ENCODE measurements at regions not wholly inside any gene's neighbourhood (a gene's known extent, or its start where the extent isn't known, plus 50 kb on each side); places are given as distances from the start of the nearest gene placed in this dataset.

- no peak for DNase-seq (ENCODE audit: low spot score)
- TF ChIP-seq, protein P1, sequence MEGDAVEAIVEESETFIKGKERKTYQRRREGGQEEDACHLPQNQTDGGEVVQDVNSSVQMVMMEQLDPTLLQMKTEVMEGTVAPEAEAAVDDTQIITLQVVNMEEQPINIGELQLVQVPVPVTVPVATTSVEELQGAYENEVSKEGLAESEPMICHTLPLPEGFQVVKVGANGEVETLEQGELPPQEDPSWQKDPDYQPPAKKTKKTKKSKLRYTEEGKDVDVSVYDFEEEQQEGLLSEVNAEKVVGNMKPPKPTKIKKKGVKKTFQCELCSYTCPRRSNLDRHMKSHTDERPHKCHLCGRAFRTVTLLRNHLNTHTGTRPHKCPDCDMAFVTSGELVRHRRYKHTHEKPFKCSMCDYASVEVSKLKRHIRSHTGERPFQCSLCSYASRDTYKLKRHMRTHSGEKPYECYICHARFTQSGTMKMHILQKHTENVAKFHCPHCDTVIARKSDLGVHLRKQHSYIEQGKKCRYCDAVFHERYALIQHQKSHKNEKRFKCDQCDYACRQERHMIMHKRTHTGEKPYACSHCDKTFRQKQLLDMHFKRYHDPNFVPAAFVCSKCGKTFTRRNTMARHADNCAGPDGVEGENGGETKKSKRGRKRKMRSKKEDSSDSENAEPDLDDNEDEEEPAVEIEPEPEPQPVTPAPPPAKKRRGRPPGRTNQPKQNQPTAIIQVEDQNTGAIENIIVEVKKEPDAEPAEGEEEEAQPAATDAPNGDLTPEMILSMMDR (IDR thresholded peaks at IDR 0.05; ENCODE audit: unreplicated experiment) = no peak
- Mint-ChIP-seq H3K4me1 (ENCODE audit: unreplicated experiment) (no peaks in the 10 kb centered on the region), H3K9me3 (ENCODE audit: unreplicated experiment) (no peaks in the 10 kb centered on the region), H3K27ac (ENCODE audit: unreplicated experiment) (no peak overlapping the region), H3K36me3 (ENCODE audit: low read depth, unreplicated experiment) (no peaks in the 10 kb centered on the region), H3K4me3 (ENCODE audit: unreplicated experiment) (no peak overlapping the region), H3K27me3 (ENCODE audit: unreplicated experiment) (peaks cover 9% of the 10 kb centered on the region)
Measured at GRCh38 chr9:89884356-89885083, 279.7 kb downstream of the GADD45G start.

DNA sequence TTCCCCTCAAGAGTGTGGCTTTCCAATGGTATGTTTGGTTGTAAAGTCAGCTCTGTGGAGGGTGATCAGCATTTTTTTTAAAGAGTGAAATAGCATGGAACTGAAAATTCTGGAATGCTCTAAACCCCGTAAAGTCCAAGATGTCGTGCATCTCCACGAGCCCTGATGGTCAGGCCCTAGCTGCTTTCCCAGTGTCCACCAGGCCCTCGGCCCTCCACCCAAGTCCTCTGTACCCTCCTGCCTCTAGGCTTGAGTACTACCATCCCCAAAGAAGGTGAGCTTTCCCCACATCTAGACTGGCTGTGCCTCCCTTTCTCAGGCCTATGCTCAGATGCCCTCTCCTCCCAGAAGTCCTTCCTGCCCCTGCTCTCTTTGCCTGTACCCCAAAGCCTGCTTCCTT, 280.3 kb downstream of the GADD45G start:
- DNase-seq (ENCODE audit: low spot score) = no peak

GRCh38 chr9:89886281-89886700, 281.5 kb downstream of the GADD45G start:
- no peaks in the 10 kb centered on the region for H3K36me3 Mint-ChIP-seq (ENCODE audit: low read depth, unreplicated experiment)
- H3K4me3 Mint-ChIP-seq (ENCODE audit: unreplicated experiment) = no peak overlapping the region
- no peaks in the 10 kb centered on the region for H3K4me1 Mint-ChIP-seq (ENCODE audit: unreplicated experiment)
- peaks cover 11% of the 10 kb centered on the region for H3K27me3 Mint-ChIP-seq (ENCODE audit: unreplicated experiment)
- TF ChIP-seq, protein P1 (IDR thresholded peaks at IDR 0.05; ENCODE audit: unreplicated experiment) = no peak
- H3K27ac Mint-ChIP-seq (ENCODE audit: unreplicated experiment) = no peak overlapping the region
- no peak for DNase-seq (ENCODE audit: low spot score)
- no peaks in the 10 kb centered on the region for H3K9me3 Mint-ChIP-seq (ENCODE audit: unreplicated experiment)

More for the DNA sequence above, 280.3 kb downstream of the GADD45G start:
- Mint-ChIP-seq H3K27me3 (ENCODE audit: unreplicated experiment) (peaks cover 10% of the 10 kb centered on the region), H3K36me3 (ENCODE audit: low read depth, unreplicated experiment) (no peaks in the 10 kb centered on the region), H3K27ac (ENCODE audit: unreplicated experiment) (no peak overlapping the region), H3K4me3 (ENCODE audit: unreplicated experiment) (no peak overlapping the region), H3K4me1 (ENCODE audit: unreplicated experiment) (no peaks in the 10 kb centered on the region), H3K9me3 (ENCODE audit: unreplicated experiment) (no peaks in the 10 kb centered on the region)
- TF ChIP-seq, protein P1 (IDR thresholded peaks at IDR 0.05; ENCODE audit: unreplicated experiment) = no peak

DNA sequence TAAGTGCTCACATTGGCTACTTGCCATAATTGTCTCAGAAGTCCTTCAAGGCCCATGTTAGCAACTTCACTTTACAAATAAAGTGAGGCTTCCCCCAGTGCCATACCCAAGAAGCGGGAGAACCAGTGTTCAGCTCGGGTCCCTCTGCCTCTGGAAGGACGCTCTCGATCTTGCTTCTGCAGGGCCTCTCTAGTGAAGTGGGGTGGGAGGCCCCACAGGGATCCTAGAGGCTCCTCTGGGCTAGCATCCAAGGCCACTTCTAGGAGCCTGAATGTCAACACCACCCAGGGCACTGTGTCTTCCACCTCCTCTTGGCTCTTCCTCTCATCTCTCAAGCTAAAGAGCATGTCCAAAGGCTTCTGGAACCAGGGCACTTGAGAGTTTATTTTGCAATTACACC, 282.5 kb downstream of the GADD45G start:
- Mint-ChIP-seq H3K4me1 (ENCODE audit: unreplicated experiment) (no peaks in the 10 kb centered on the region), H3K4me3 (ENCODE audit: unreplicated experiment) (no peak overlapping the region), H3K27ac (ENCODE audit: unreplicated experiment) (no peak overlapping the region), H3K9me3 (ENCODE audit: unreplicated experiment) (no peaks in the 10 kb centered on the region), H3K27me3 (ENCODE audit: unreplicated experiment) (peaks cover 11% of the 10 kb centered on the region), H3K36me3 (ENCODE audit: low read depth, unreplicated experiment) (no peaks in the 10 kb centered on the region)
- no peak for DNase-seq (ENCODE audit: low spot score)
- TF ChIP-seq, protein P1 (IDR thresholded peaks at IDR 0.05; ENCODE audit: unreplicated experiment) = no peak

DNA sequence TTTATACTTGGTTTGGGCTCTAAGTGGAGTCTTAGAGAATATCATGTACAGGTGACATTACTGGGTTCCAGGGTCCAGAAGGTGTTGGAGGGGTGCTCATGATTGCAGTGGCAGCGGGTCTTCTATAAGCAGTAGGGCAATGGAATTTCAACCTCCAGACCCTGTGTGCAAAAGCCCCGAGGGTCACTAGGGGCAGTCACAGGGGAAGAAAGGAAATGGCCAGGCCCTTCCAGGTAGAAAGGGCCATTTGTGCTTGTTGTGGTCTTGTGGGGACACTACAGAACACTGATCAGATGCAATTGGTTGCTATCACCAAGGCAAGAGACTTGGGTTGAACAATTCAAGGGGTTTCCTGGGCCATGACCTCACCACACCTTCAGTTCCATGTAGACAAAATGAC, 283.4 kb downstream of the GADD45G start:
- H3K9me3 Mint-ChIP-seq (ENCODE audit: unreplicated experiment) = no peaks in the 10 kb centered on the region
- H3K27me3 Mint-ChIP-seq (ENCODE audit: unreplicated experiment) = peaks cover 11% of the 10 kb centered on the region
- TF ChIP-seq, protein P1 (IDR thresholded peaks at IDR 0.05; ENCODE audit: unreplicated experiment) = no peak
- H3K36me3 Mint-ChIP-seq (ENCODE audit: low read depth, unreplicated experiment) = no peaks in the 10 kb centered on the region
- H3K4me3 Mint-ChIP-seq (ENCODE audit: unreplicated experiment) = no peak overlapping the region
- H3K4me1 Mint-ChIP-seq (ENCODE audit: unreplicated experiment) = no peaks in the 10 kb centered on the region
- DNase-seq (ENCODE audit: low spot score) = no peak
- no peak overlapping the region for H3K27ac Mint-ChIP-seq (ENCODE audit: unreplicated experiment)

Measured in endothelial cell (in vitro differentiated cells).